K562 (cell line): ENCODE measurements at regions not wholly inside any gene's neighbourhood (a gene's known extent, or its start where the extent isn't known, plus 50 kb on each side); places are given as distances from the start of the nearest gene placed in this dataset.

ENCODE experiments used
- ATF1 ChIP-seq, 2 experiments: fragments of 450-650 bp in 1 of 2; IDR thresholded peaks; 2 replicates each; pipeline ENCODE4 v1.6.1; 2016; ENCODE audit warnings: missing compliant biosample characterization in 1 of 2, missing genetic modification characterization in 1 of 2
- E2F1 ChIP-seq: sonication (generic); formaldehyde crosslinking; IDR thresholded peaks from 2 replicates; pipeline ENCODE4 v1.8.1; 2023; ENCODE audit warnings: mild to moderate bottlenecking, missing genetic modification reagents, moderate library complexity
- GABPA ChIP-seq: fragments of 200-800 bp; sonication (Bioruptor generic); conservative IDR thresholded peaks from 2 replicates; pipeline ENCODE4 v1.6.1; 2016; ENCODE audit warnings: low read depth, missing genetic modification characterization, missing compliant biosample characterization
- GATAD2A ChIP-seq: fragments of 450-650 bp; IDR thresholded peaks from 2 replicates; pipeline ENCODE4 v1.6.1; 2017
- GATAD2B ChIP-seq: fragments of 450-650 bp; IDR thresholded peaks from 2 replicates; pipeline ENCODE4 v1.6.1; 2017; ENCODE audit warnings: mild to moderate bottlenecking, borderline replicate concordance
- HDAC8 ChIP-seq: fragments of 450-650 bp; IDR thresholded peaks from 2 replicates; pipeline ENCODE4 v1.6.1; 2016; ENCODE audit warnings: mild to moderate bottlenecking, missing genetic modification characterization, moderate library complexity, missing compliant biosample characterization
- NFE2 ChIP-seq: IDR thresholded peaks from 2 replicates; pipeline ENCODE4 v1.6.1; 2014; ENCODE audit warnings: antibody characterized with exemption, low read depth
- RREB1 ChIP-seq: fragments of 250-450 bp; sonication (Bioruptor Pico); IDR thresholded peaks from 2 replicates; pipeline ENCODE4 v1.4.0; 2020
- SAFB2 ChIP-seq: fragments of 200-400 bp; formaldehyde crosslinking; IDR thresholded peaks from 2 replicates; pipeline ENCODE4 v1.6.1; 2018; ENCODE audit warnings: borderline replicate concordance, low read length, low read depth, moderate library complexity; ENCODE audit not compliant: severe bottlenecking
- ZNF197 ChIP-seq: fragments of 200-800 bp; sonication (Bioruptor generic); IDR thresholded peaks from 2 replicates; pipeline ENCODE4 v1.6.1; 2016; ENCODE audit warnings: low read depth, missing genetic modification characterization, missing compliant biosample characterization
- ZNF23 ChIP-seq: fragments of 250-450 bp; sonication (Bioruptor Pico); IDR thresholded peaks from 2 replicates; pipeline ENCODE4 v1.4.0; 2020; ENCODE audit warnings: mild to moderate bottlenecking
- TF ChIP-seq, protein P1 (sequence below), 3 experiments: fragments of 200-800 bp in 1 of 3; fragments of 250-450 bp in 1 of 3; fragments of 450-650 bp in 1 of 3; sonication (Bioruptor Pico) in 1 of 3; sonication (Bioruptor generic) in 1 of 3; formaldehyde crosslinking in 1 of 3; IDR thresholded peaks; 2 replicates each; pipeline versions ENCODE4 v1.6.1 to v1.8.0; 2016 to 2022; ENCODE audit warnings: mild to moderate bottlenecking in 2 of 3, missing genetic modification characterization in 2 of 3, missing compliant biosample characterization in 1 of 3, moderate library complexity in 1 of 3
- TF ChIP-seq, protein P2 (sequence below): fragments of 200-800 bp; sonication (Bioruptor generic); IDR thresholded peaks from 2 replicates; pipeline ENCODE4 v1.6.1; 2017; ENCODE audit warnings: missing genetic modification characterization, missing compliant biosample characterization

- TF ChIP-seq RREB1 (0 out of 2 replicates have a peak, but pooled peaks have one; percentile 22), ZNF197 (0 out of 2 replicates have a peak, but pooled peaks have one; percentile 30), SAFB2 (no peak), NFE2 (peak; percentile 1; the same call in 1 of the 2 replicates), ATF1 (CRISPR knock-in tag; IDR thresholded peaks at IDR 0.05) (no peak), ATF1 (tag; IDR thresholded peaks at IDR 0.05) (peak; percentile 75), E2F1 (CRISPR knock-in tag) (no peak), GATAD2B (peak; percentile 90), ZNF23 (no peak), GABPA (tag) (peak; percentile 71), HDAC8 (tag) (0 out of 2 replicates have a peak, but pooled peaks have one; percentile 41), GATAD2A (peak; percentile 67; the same call in 1 of the 2 replicates)
- TF ChIP-seq, protein P1, sequence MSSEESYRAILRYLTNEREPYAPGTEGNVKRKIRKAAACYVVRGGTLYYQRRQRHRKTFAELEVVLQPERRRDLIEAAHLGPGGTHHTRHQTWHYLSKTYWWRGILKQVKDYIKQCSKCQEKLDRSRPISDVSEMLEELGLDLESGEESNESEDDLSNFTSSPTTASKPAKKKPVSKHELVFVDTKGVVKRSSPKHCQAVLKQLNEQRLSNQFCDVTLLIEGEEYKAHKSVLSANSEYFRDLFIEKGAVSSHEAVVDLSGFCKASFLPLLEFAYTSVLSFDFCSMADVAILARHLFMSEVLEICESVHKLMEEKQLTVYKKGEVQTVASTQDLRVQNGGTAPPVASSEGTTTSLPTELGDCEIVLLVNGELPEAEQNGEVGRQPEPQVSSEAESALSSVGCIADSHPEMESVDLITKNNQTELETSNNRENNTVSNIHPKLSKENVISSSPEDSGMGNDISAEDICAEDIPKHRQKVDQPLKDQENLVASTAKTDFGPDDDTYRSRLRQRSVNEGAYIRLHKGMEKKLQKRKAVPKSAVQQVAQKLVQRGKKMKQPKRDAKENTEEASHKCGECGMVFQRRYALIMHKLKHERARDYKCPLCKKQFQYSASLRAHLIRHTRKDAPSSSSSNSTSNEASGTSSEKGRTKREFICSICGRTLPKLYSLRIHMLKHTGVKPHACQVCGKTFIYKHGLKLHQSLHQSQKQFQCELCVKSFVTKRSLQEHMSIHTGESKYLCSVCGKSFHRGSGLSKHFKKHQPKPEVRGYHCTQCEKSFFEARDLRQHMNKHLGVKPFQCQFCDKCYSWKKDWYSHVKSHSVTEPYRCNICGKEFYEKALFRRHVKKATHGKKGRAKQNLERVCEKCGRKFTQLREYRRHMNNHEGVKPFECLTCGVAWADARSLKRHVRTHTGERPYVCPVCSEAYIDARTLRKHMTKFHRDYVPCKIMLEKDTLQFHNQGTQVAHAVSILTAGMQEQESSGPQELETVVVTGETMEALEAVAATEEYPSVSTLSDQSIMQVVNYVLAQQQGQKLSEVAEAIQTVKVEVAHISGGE (CRISPR knock-in tag; IDR thresholded peaks at IDR 0.05) = peak in 2 of 3 experiments; percentile 27 to 32; a peak in 1 of 6 replicates
- TF ChIP-seq, protein P2, sequence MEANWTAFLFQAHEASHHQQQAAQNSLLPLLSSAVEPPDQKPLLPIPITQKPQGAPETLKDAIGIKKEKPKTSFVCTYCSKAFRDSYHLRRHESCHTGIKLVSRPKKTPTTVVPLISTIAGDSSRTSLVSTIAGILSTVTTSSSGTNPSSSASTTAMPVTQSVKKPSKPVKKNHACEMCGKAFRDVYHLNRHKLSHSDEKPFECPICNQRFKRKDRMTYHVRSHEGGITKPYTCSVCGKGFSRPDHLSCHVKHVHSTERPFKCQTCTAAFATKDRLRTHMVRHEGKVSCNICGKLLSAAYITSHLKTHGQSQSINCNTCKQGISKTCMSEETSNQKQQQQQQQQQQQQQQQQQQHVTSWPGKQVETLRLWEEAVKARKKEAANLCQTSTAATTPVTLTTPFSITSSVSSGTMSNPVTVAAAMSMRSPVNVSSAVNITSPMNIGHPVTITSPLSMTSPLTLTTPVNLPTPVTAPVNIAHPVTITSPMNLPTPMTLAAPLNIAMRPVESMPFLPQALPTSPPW (CRISPR knock-in tag) = peak; percentile 89
Observed at GRCh38 chr7:149690688-149691446, 82.5 kb downstream of the ZNF467 start (continued).
